Stimulated activated CD4-positive, alpha-beta T cell treated with anti-CD3 and anti-CD28 coated beads, Interleukin-15, amount 100 ng/mL, for 24 hours (primary cell): ENCODE measurements at regions not wholly inside any gene's neighbourhood (a gene's known extent, or its start where the extent isn't known, plus 50 kb on each side); places are given as distances from the start of the nearest gene placed in this dataset.

Experiments used
- DNase-seq: peaks from one replicate; pipeline ENCODE4 v3.0.0-alpha.2; 2020

- no peak for DNase-seq
These were observed 167.8 kb downstream of the OLFM1 start for GRCh38 chr9:135255033-135255840.

- no peak for DNase-seq
These were observed 168.5 kb downstream of the OLFM1 start for GRCh38 chr9:135255841-135256580.

GRCh38 chr9:135256581-135257354, 169.3 kb downstream of the OLFM1 start:
- DNase-seq: no peak

- no peak for DNase-seq
These were observed 171.0 kb downstream of the OLFM1 start for GRCh38 chr9:135258461-135258860.

GRCh38 chr9:135259273-135259672, 171.8 kb downstream of the OLFM1 start:
- no peak for DNase-seq

GRCh38 chr9:135260221-135261180, 173.0 kb downstream of the OLFM1 start:
- no peak for DNase-seq

- DNase-seq: no peak
These were observed 174.8 kb downstream of the OLFM1 start for GRCh38 chr9:135262248-135262647.

GRCh38 chr9:135263511-135263910, 176.0 kb downstream of the OLFM1 start:
- no peak for DNase-seq

- DNase-seq: no peak
These were observed 178.5 kb downstream of the OLFM1 start for GRCh38 chr9:135265931-135266330.

- no peak for DNase-seq
These were observed 179.8 kb downstream of the OLFM1 start for GRCh38 chr9:135267191-135267809.

- no peak for DNase-seq
These were observed 180.6 kb downstream of the OLFM1 start for GRCh38 chr9:135268031-135268430.

- DNase-seq: no peak
These were observed 181.5 kb downstream of the OLFM1 start for GRCh38 chr9:135268981-135269380.

- no peak for DNase-seq
These were observed 182.7 kb downstream of the OLFM1 start for GRCh38 chr9:135269912-135270830.

GRCh38 chr9:135271425-135271824, 184.0 kb downstream of the OLFM1 start:
- DNase-seq: no peak

- DNase-seq: no peak
These were observed 185.1 kb downstream of the OLFM1 start for GRCh38 chr9:135272608-135273007.

- no peak for DNase-seq
These were observed 185.5 kb downstream of the OLFM1 start for GRCh38 chr9:135273008-135273407.

GRCh38 chr9:135275163-135275562, 187.7 kb downstream of the OLFM1 start:
- no peak for DNase-seq

GRCh38 chr9:135275571-135276289, 188.3 kb downstream of the OLFM1 start:
- no peak for DNase-seq

GRCh38 chr9:135277219-135278201, 190.0 kb downstream of the OLFM1 start:
- DNase-seq: no peak
